DMS79 (cell line): ENCODE measurements at regions not wholly inside any gene's neighbourhood (a gene's known extent, or its start where the extent isn't known, plus 50 kb on each side); places are given as distances from the start of the nearest gene placed in this dataset.

Experiments
- DNase-seq: peaks from one replicate; lab custom pipeline; 2025; lab: John Stamatoyannopoulos, UW

GRCh38 chr1:17904290-17904689 is 149.2 kb downstream of the ACTL8 start:
- DNase-seq: no peak

GRCh38 chr1:17907999-17908398 is 152.9 kb downstream of the ACTL8 start:
- no peak for DNase-seq

GRCh38 chr1:17908945-17909344 is 153.8 kb downstream of the ACTL8 start:
- no peak for DNase-seq

GRCh38 chr1:17909634-17910033 is 154.5 kb downstream of the ACTL8 start:
- DNase-seq: no peak

- DNase-seq: peak; percentile 41
Measured at GRCh38 chr1:17911791-17912190, 156.7 kb downstream of the ACTL8 start.

- no peak for DNase-seq
Measured at GRCh38 chr1:17912491-17912890, 157.4 kb downstream of the ACTL8 start.

GRCh38 chr1:17913326-17914115 is 158.4 kb downstream of the ACTL8 start:
- no peak for DNase-seq

- DNase-seq: no peak
Measured at GRCh38 chr1:17914131-17914530, 159.0 kb downstream of the ACTL8 start.

GRCh38 chr1:17914987-17915386 is 159.9 kb downstream of the ACTL8 start:
- DNase-seq: no peak

- DNase-seq: no peak
Measured at GRCh38 chr1:17915511-17916197, 160.5 kb downstream of the ACTL8 start.

- DNase-seq: no peak
Measured at GRCh38 chr1:17916702-17917101, 161.6 kb downstream of the ACTL8 start.

GRCh38 chr1:17919525-17920439 is 164.6 kb downstream of the ACTL8 start:
- no peak for DNase-seq

- no peak for DNase-seq
Measured at GRCh38 chr1:17920881-17921640, 165.9 kb downstream of the ACTL8 start.

GRCh38 chr1:17922833-17923232 is 167.7 kb downstream of the ACTL8 start:
- DNase-seq: no peak

GRCh38 chr1:17923666-17924065 is 168.5 kb downstream of the ACTL8 start:
- peak; percentile 93 for DNase-seq

- no peak for DNase-seq
Measured at GRCh38 chr1:17924578-17924977, 169.4 kb downstream of the ACTL8 start.

GRCh38 chr1:17925290-17926237 is 170.4 kb downstream of the ACTL8 start:
- DNase-seq: no peak

- DNase-seq: peak; percentile 21
Measured at GRCh38 chr1:17926906-17927305, 171.8 kb downstream of the ACTL8 start.

- no peak for DNase-seq
Measured at GRCh38 chr1:17927952-17928351, 172.8 kb downstream of the ACTL8 start.

- DNase-seq: no peak
Measured at GRCh38 chr1:17929224-17929623, 174.1 kb downstream of the ACTL8 start.

GRCh38 chr1:17930635-17931034 is 175.5 kb downstream of the ACTL8 start:
- no peak for DNase-seq
